ENCODE measurements at regions not wholly inside any gene's neighbourhood (a gene's known extent, or its start where the extent isn't known, plus 50 kb on each side); places are given as distances from the start of the nearest gene placed in this dataset.

DNA sequence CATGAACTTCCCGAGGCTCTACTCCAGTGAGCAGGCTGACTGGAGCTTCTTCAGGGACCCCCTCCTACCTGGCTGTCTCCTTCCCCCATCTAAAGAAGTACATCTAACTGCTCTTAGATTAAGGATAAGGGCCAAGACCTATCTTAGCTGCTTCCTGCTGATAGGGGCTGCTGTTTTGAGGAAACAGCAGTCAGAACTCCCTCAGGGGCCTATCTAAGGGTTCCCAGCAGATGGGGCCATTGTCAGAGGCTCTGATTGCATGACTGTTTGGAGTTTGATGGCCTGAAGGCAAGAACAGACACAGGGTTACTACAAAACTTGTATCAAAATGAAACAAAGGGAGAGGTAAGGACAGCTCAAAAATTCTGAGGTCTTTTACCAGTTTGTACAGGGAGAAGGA is 2636.9 kb upstream of the PCDH20 start:
- TF ChIP-seq, protein P1, sequence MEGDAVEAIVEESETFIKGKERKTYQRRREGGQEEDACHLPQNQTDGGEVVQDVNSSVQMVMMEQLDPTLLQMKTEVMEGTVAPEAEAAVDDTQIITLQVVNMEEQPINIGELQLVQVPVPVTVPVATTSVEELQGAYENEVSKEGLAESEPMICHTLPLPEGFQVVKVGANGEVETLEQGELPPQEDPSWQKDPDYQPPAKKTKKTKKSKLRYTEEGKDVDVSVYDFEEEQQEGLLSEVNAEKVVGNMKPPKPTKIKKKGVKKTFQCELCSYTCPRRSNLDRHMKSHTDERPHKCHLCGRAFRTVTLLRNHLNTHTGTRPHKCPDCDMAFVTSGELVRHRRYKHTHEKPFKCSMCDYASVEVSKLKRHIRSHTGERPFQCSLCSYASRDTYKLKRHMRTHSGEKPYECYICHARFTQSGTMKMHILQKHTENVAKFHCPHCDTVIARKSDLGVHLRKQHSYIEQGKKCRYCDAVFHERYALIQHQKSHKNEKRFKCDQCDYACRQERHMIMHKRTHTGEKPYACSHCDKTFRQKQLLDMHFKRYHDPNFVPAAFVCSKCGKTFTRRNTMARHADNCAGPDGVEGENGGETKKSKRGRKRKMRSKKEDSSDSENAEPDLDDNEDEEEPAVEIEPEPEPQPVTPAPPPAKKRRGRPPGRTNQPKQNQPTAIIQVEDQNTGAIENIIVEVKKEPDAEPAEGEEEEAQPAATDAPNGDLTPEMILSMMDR (IDR thresholded peaks at IDR 0.05; ENCODE audit: insufficient read depth, low read length, poor library complexity, severe bottlenecking), result no peak
- TF ChIP-seq EZH2phosphoT487 (conservative IDR thresholded peaks at IDR 0.05; ENCODE audit: low read length), result no peak

All from SU-DHL-6 (cell line).